ENCODE measurements at regions not wholly inside any gene's neighbourhood (a gene's known extent, or its start where the extent isn't known, plus 50 kb on each side); places are given as distances from the start of the nearest gene placed in this dataset.

GRCh38 chr16:13835935-13836730 lies 83.8 kb upstream of the ERCC4 start:
- no peak for TF ChIP-seq POLR2A (IDR thresholded peaks at IDR 0.05; ENCODE audit: low read length)
- no peak for TF ChIP-seq GATA1 (IDR thresholded peaks at IDR 0.05; ENCODE audit: low read depth, low read length)

Measured in erythroblast (primary cell).